ENCODE measurements at regions not wholly inside any gene's neighbourhood (a gene's known extent, or its start where the extent isn't known, plus 50 kb on each side); places are given as distances from the start of the nearest gene placed in this dataset.

DNA sequence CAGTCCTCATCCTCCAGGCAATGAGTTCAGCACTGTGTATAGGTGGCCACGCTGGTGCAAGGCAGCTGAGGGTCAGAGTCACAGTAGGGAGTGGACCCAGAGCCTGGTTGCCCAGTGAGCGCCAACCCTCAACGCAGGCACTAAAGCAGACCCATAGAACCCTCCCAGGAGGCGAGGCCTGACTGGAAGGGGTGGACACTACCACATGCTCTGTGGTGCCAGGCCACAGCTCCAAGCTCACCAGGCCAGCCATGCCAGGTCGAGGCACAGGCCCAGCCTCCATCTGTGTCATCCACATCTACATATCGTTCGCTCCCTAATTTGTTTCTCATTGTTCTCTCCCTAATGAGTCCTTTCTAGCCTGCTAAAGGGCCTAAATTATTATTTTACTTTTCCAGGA lies 165.8 kb upstream of the GPR12 start:
- Histone ChIP-seq H3K27me3 (ENCODE audit: control insufficient read depth, insufficient read depth, low read length) (peaks cover 6% of the 10 kb centered on the region), H3K4me3 (ENCODE audit: low read depth, low read length) (no peak overlapping the region), H3K36me3 (ENCODE audit: control insufficient read depth, insufficient read depth, low read length) (no peaks in the 10 kb centered on the region)
- no peak for DNase-seq (ENCODE audit: low read depth)
- TF ChIP-seq, protein P1, sequence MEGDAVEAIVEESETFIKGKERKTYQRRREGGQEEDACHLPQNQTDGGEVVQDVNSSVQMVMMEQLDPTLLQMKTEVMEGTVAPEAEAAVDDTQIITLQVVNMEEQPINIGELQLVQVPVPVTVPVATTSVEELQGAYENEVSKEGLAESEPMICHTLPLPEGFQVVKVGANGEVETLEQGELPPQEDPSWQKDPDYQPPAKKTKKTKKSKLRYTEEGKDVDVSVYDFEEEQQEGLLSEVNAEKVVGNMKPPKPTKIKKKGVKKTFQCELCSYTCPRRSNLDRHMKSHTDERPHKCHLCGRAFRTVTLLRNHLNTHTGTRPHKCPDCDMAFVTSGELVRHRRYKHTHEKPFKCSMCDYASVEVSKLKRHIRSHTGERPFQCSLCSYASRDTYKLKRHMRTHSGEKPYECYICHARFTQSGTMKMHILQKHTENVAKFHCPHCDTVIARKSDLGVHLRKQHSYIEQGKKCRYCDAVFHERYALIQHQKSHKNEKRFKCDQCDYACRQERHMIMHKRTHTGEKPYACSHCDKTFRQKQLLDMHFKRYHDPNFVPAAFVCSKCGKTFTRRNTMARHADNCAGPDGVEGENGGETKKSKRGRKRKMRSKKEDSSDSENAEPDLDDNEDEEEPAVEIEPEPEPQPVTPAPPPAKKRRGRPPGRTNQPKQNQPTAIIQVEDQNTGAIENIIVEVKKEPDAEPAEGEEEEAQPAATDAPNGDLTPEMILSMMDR (IDR thresholded peaks at IDR 0.05; ENCODE audit: insufficient read depth, low read length, poor library complexity, severe bottlenecking), result no peak

DNA sequence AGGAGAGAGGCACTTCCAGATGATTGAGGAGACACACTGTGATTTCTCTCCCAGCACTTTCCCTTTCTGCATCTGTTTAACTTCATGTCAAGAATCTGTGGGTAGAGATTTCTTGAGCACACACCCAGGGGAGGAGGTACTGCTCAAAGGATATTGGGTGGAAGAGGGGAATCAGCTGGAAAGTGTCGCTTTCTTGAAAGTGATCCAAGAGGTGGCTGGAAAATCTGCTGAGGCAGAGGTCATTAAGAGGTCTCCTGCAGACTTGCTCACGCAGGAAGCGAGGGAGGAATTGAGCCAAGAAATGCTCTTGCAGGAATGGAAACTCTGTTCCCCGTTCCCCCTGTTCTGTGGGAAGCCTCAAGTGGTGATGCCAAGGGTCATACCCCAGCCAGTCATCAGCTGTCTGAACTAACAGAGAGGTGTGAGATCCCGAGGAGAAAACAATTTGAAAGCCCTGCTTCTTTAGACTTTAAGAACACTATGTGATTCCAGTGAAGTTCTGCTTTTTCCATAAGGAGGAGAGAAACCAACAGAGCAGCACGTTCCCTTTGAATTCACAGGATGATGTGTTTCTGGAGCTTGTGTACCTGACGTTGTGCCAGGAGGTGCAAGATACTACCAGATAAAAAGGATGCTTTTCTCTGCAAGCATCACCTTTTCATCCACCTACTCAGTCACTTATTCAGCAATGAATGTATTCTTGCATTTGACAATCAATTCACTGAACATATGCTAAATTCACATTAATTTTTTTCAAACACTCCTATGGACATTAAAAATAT lies 163.4 kb upstream of the GPR12 start:
- Histone ChIP-seq H3K27me3 (ENCODE audit: control insufficient read depth, insufficient read depth, low read length) (peaks cover 6% of the 10 kb centered on the region), H3K4me3 (ENCODE audit: low read depth, low read length) (no peak overlapping the region), H3K36me3 (ENCODE audit: control insufficient read depth, insufficient read depth, low read length) (no peaks in the 10 kb centered on the region)
- DNase-seq (ENCODE audit: low read depth), result no peak
- TF ChIP-seq, protein P1 (IDR thresholded peaks at IDR 0.05; ENCODE audit: insufficient read depth, low read length, poor library complexity, severe bottlenecking), result no peak

DNA sequence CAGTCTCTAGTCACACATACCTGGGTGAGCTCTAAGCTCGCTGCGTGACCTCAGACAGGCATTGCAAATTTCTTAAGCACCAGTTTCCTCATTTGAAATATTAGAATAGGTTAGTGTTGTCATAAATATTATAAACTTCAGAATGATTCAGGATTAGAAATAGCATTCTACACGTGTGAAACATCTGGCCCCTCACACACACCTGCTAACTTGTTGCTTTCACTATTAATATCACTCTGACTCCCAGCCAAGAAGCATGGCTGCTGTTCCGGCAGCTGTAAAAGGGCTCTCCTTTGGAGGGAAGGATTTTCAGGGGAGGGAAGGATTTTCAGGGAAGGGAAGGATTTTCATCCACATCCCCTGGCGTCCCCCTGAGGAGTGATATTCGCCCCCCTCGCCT lies 161.3 kb upstream of the GPR12 start:
- peaks cover 4% of the 10 kb centered on the region for H3K27me3 ChIP-seq (ENCODE audit: control insufficient read depth, insufficient read depth, low read length)
- DNase-seq (ENCODE audit: low read depth), result no peak

DNA sequence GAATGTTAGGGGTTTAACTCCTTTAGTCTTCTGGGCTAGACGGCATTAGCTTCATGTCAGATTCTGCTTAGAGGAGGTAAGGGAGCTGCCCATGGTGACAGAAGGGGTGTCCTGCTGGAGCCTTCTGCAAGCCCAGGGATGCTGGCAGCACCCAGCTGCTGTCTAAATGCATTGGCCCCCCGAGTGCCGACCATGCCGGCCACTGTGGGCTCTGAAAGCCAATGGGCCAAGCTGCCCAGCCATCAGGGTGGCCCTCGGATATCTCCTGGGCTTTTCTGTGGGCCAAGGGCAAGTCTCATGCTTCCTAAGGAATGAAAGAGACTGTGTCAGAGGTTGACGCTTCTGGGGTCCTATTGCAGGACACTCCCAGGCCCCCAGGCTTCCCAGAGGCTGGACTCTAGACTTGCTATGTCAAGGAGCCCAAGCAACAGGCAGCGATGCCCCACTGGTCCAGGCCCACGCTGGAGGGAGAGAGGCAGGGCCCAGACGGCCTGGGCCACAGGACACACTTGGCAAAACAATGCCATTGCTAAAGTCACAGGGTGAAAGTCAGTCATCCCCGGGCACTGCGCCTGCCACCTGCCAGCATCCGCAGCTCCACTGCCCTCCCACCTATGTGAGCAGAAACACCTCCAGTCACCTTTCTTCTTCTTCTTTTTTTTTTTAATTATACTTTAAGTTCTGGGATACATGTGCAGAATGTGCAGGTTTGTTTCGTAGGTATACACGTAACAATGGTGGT lies 160.2 kb upstream of the GPR12 start:
- DNase-seq (ENCODE audit: low read depth), result no peak
- H3K4me3 ChIP-seq (ENCODE audit: low read depth, low read length), result no peak overlapping the region
- peaks cover 3% of the 10 kb centered on the region for H3K27me3 ChIP-seq (ENCODE audit: control insufficient read depth, insufficient read depth, low read length)
- TF ChIP-seq, protein P1 (IDR thresholded peaks at IDR 0.05; ENCODE audit: insufficient read depth, low read length, poor library complexity, severe bottlenecking), result no peak
- no peaks in the 10 kb centered on the region for H3K36me3 ChIP-seq (ENCODE audit: control insufficient read depth, insufficient read depth, low read length)

More for the DNA sequence above, 161.3 kb upstream of the GPR12 start:
- Histone ChIP-seq H3K36me3 (ENCODE audit: control insufficient read depth, insufficient read depth, low read length) (no peaks in the 10 kb centered on the region), H3K4me3 (ENCODE audit: low read depth, low read length) (no peak overlapping the region)
- TF ChIP-seq, protein P1 (IDR thresholded peaks at IDR 0.05; ENCODE audit: insufficient read depth, low read length, poor library complexity, severe bottlenecking), result no peak

DNA sequence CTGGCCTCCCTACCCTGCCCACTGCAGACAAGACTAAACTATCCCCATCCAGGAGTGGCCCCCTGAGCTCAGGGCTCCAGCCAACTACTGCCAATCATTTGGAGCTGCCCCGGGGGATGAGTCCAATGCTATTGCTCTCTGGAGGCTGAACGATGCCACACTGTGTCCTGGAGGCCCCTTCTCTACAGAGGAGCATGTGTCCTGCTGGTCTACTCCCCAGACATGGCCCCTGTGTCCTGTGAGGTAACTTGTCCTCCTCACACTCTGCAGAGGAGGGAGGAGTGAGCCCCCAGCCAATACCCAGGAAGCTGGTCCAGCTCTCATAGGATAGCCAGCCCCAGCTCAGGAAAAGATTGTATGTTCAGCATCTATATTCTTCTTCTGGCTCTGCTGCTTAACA lies 159.1 kb upstream of the GPR12 start:
- TF ChIP-seq, protein P1 (IDR thresholded peaks at IDR 0.05; ENCODE audit: insufficient read depth, low read length, poor library complexity, severe bottlenecking), result no peak
- Histone ChIP-seq H3K27me3 (ENCODE audit: control insufficient read depth, insufficient read depth, low read length) (peaks cover 3% of the 10 kb centered on the region), H3K36me3 (ENCODE audit: control insufficient read depth, insufficient read depth, low read length) (no peaks in the 10 kb centered on the region), H3K4me3 (ENCODE audit: low read depth, low read length) (no peak overlapping the region)
- no peak for DNase-seq (ENCODE audit: low read depth)
